ENCODE measurements at regions not wholly inside any gene's neighbourhood (a gene's known extent, or its start where the extent isn't known, plus 50 kb on each side); places are given as distances from the start of the nearest gene placed in this dataset.

- TF ChIP-seq JUND (IDR thresholded peaks at IDR 0.05) (no peak), YY1 (IDR thresholded peaks at IDR 0.05) (no peak), CTCF (IDR thresholded peaks at IDR 0.05; ENCODE audit: low read depth, low read length, missing input control) (no peak), MAX (IDR thresholded peaks at IDR 0.05) (no peak), ZBTB33 (IDR thresholded peaks at IDR 0.05) (no peak), TAF1 (conservative IDR thresholded peaks at IDR 0.05) (no peak), EGR1 (IDR thresholded peaks at IDR 0.05; ENCODE audit: low read depth in 2 of 2) (no peak)
- TF ChIP-seq, protein P1, sequence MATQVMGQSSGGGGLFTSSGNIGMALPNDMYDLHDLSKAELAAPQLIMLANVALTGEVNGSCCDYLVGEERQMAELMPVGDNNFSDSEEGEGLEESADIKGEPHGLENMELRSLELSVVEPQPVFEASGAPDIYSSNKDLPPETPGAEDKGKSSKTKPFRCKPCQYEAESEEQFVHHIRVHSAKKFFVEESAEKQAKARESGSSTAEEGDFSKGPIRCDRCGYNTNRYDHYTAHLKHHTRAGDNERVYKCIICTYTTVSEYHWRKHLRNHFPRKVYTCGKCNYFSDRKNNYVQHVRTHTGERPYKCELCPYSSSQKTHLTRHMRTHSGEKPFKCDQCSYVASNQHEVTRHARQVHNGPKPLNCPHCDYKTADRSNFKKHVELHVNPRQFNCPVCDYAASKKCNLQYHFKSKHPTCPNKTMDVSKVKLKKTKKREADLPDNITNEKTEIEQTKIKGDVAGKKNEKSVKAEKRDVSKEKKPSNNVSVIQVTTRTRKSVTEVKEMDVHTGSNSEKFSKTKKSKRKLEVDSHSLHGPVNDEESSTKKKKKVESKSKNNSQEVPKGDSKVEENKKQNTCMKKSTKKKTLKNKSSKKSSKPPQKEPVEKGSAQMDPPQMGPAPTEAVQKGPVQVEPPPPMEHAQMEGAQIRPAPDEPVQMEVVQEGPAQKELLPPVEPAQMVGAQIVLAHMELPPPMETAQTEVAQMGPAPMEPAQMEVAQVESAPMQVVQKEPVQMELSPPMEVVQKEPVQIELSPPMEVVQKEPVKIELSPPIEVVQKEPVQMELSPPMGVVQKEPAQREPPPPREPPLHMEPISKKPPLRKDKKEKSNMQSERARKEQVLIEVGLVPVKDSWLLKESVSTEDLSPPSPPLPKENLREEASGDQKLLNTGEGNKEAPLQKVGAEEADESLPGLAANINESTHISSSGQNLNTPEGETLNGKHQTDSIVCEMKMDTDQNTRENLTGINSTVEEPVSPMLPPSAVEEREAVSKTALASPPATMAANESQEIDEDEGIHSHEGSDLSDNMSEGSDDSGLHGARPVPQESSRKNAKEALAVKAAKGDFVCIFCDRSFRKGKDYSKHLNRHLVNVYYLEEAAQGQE (IDR thresholded peaks at IDR 0.05), result no peak
Observed at GRCh38 chrX:95860127-95860526, 824.5 kb upstream of the DIAPH2 start.
